ENCODE measurements at regions not wholly inside any gene's neighbourhood (a gene's known extent, or its start where the extent isn't known, plus 50 kb on each side); places are given as distances from the start of the nearest gene placed in this dataset.

DNA sequence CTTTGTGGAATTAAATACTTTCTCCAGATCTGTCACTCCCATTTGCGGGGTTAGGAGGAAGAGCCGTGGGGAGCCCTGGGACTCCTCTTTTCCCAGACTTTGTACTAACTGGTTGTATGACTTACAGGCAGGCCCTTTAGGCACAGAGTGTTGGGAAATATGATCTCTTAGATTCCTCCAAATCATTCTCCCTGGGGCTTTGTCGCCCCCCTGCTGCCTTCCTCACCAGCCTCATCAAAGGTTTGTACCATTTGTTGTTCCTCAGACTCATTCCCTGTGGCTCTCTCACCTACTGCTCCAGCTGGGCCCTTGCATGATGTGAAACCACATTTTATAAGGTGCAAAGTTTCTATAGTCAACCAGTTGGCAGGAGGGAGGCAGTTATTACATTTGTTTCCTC is 56.4 kb downstream of the CRYGS start:
- Histone ChIP-seq H3K4me1 (ENCODE audit: control extremely low read depth in 1 of 4, control insufficient read depth in 4 of 4, insufficient read depth in 4 of 4, low read length in 3 of 4) (no peaks in the 10 kb centered on the region), H3K36me3 (ENCODE audit: control insufficient read depth in 4 of 4, insufficient read depth in 4 of 4, low read length in 3 of 4) (no peaks in the 10 kb centered on the region), H3K4me3 (ENCODE audit: control insufficient read depth in 1 of 7, extremely low read depth in 1 of 7, insufficient read depth in 4 of 7, low read depth in 2 of 7, low read length in 6 of 7) (no peak overlapping the region), H3K9me3 (ENCODE audit: control extremely low read depth in 1 of 5, control insufficient read depth in 4 of 5, insufficient read depth in 2 of 5, low read depth in 1 of 5, low read length in 4 of 5) (no peaks in the 10 kb centered on the region), H3K27me3 (replicated peaks in 2 of 5; ENCODE audit: control insufficient read depth in 4 of 5, insufficient read depth in 5 of 5, low read length in 4 of 5) (no peaks in the 10 kb centered on the region), H3K27ac (ENCODE audit: insufficient read depth in 1 of 2, low read depth in 1 of 2, low read length in 2 of 2, poor library complexity in 1 of 2, severe bottlenecking in 2 of 2) (no peak overlapping the region)
- no peak for DNase-seq
- ChIA-PET CTCF (interaction anchor here (0.8 kb wide), 1 partner anchor 49 kb away, joined by 4 read pairs; no protein-coding TSS in a partner anchor), POLR2A (no interaction called here)
- 100% methylated on average over 3 of the region's 3 CpGs for WGBS (ENCODE audit: insufficient coverage)

DNA sequence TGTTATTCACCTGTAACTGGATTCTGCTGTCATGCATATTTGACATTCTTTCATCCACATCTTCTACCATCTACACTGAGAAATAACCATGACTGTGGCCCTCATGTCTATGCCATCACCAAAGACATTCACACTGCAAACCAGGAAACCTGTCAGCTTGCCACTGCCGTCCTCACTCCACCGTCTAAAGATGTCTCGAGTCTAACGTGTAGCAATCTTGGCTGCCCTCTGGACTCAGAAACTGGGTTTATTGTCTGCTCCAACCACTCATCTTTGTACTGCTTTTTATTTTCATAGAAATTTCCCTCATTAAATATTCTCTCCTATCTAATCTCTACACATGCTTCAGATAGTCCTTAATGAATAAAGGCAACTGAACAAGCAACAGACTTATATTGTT is 57.1 kb downstream of the CRYGS start:
- 94% methylated on average over 4 of the region's 4 CpGs for WGBS (ENCODE audit: insufficient coverage)
- no peak overlapping the region for H3K4me3 ChIP-seq (ENCODE audit: control insufficient read depth in 1 of 7, extremely low read depth in 1 of 7, insufficient read depth in 4 of 7, low read depth in 2 of 7, low read length in 6 of 7)
- no peak overlapping the region for H3K27ac ChIP-seq (ENCODE audit: insufficient read depth in 1 of 2, low read depth in 1 of 2, low read length in 2 of 2, poor library complexity in 1 of 2, severe bottlenecking in 2 of 2)
- ChIA-PET POLR2A (no interaction called here), CTCF (interaction anchor here (0.8 kb wide), 1 partner anchor 50 kb away, joined by 4 read pairs; no protein-coding TSS in a partner anchor)
- no peak for DNase-seq
- H3K36me3 ChIP-seq (ENCODE audit: control insufficient read depth in 4 of 4, insufficient read depth in 4 of 4, low read length in 3 of 4), result no peaks in the 10 kb centered on the region
- no peaks in the 10 kb centered on the region for H3K9me3 ChIP-seq (ENCODE audit: control extremely low read depth in 1 of 5, control insufficient read depth in 4 of 5, insufficient read depth in 2 of 5, low read depth in 1 of 5, low read length in 4 of 5)
- H3K27me3 ChIP-seq (replicated peaks in 2 of 5; ENCODE audit: control insufficient read depth in 4 of 5, insufficient read depth in 5 of 5, low read length in 4 of 5), result no peaks in the 10 kb centered on the region
- no peaks in the 10 kb centered on the region for H3K4me1 ChIP-seq (ENCODE audit: control extremely low read depth in 1 of 4, control insufficient read depth in 4 of 4, insufficient read depth in 4 of 4, low read length in 3 of 4)

DNA sequence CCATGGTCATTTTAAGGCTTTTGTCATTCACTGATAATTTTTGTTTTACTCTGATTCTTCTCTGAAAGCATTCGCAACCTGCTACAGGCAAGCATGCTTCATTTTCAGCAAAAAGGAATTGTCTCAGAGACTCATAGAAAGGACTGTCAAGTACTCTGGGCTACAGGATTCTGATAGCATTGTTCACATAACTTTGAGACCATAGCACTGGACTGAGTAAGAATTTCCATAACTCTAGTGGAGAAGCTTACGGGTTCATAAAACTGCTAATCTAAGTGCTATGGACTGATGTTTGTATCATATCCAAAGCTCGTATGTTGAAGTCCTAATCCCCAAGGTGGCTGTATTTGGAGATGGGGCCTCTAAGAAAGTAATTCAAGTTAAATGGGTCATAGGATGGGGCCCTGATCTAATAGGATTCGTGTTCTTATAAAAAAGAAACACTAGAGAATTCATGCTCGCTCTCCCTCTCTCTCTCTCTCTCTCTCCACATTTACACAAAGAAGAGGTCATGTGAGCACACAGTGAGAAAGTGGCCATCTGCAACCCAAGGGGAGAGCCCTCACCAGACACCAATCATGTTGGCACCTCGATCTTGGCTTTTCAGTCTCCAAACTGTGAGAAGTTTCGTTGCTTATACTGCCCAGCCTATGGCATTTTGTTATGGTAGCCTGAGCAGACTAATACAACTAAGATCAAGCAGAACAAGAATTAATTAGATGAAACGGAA is 60.4 kb downstream of the CRYGS start:
- Histone ChIP-seq H3K27me3 (replicated peaks in 2 of 5; ENCODE audit: control insufficient read depth in 4 of 5, insufficient read depth in 5 of 5, low read length in 4 of 5) (no peaks in the 10 kb centered on the region), H3K27ac (ENCODE audit: insufficient read depth in 1 of 2, low read depth in 1 of 2, low read length in 2 of 2, poor library complexity in 1 of 2, severe bottlenecking in 2 of 2) (no peak overlapping the region), H3K4me1 (ENCODE audit: control extremely low read depth in 1 of 4, control insufficient read depth in 4 of 4, insufficient read depth in 4 of 4, low read length in 3 of 4) (no peaks in the 10 kb centered on the region), H3K4me3 (ENCODE audit: control insufficient read depth in 1 of 7, extremely low read depth in 1 of 7, insufficient read depth in 4 of 7, low read depth in 2 of 7, low read length in 6 of 7) (no peak overlapping the region), H3K9me3 (ENCODE audit: control extremely low read depth in 1 of 5, control insufficient read depth in 4 of 5, insufficient read depth in 2 of 5, low read depth in 1 of 5, low read length in 4 of 5) (peaks cover 0 to 3% (median 0%) of the 10 kb centered on the region in 5 experiments), H3K36me3 (ENCODE audit: control insufficient read depth in 4 of 4, insufficient read depth in 4 of 4, low read length in 3 of 4) (no peaks in the 10 kb centered on the region)
- POLR2A ChIA-PET, result no interaction called here
- CTCF ChIA-PET, result interaction anchor here (0.6 to 1.8 kb wide), 2 partner anchors 13 to 36 kb away, joined by 3 read pairs; no protein-coding TSS in a partner anchor
- WGBS (ENCODE audit: insufficient coverage), result 100% methylated on average over 5 of the region's 8 CpGs
- no peak for DNase-seq

DNA sequence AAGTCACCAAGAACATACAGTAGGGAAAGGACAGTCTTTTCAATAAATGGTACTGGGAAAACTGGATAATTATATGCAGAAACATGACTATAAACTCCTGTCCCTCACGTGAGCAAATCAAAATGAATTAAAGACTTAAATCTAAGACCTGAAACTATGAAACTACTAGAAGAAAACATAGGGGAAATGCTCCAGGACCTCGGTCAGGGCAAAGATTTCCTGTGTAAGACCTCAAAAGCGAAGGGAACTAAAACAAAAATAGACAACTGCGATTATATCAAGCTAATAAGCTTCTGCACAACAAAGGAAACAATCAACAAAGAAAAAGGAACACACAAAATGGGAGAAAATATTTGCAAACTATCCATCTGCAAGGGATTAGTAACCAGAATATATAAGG is 62.7 kb downstream of the CRYGS start:
- CTCF ChIA-PET, result interaction anchor here (2.3 kb wide), 1 partner anchor 10 kb away, joined by 5 read pairs; no protein-coding TSS in a partner anchor
- Histone ChIP-seq H3K27ac (ENCODE audit: insufficient read depth in 1 of 2, low read depth in 1 of 2, low read length in 2 of 2, poor library complexity in 1 of 2, severe bottlenecking in 2 of 2) (no peak overlapping the region), H3K4me1 (ENCODE audit: control extremely low read depth in 1 of 4, control insufficient read depth in 4 of 4, insufficient read depth in 4 of 4, low read length in 3 of 4) (no peaks in the 10 kb centered on the region), H3K4me3 (ENCODE audit: control insufficient read depth in 1 of 7, extremely low read depth in 1 of 7, insufficient read depth in 4 of 7, low read depth in 2 of 7, low read length in 6 of 7) (no peak overlapping the region), H3K36me3 (ENCODE audit: control insufficient read depth in 4 of 4, insufficient read depth in 4 of 4, low read length in 3 of 4) (no peaks in the 10 kb centered on the region), H3K9me3 (ENCODE audit: control extremely low read depth in 1 of 5, control insufficient read depth in 4 of 5, insufficient read depth in 2 of 5, low read depth in 1 of 5, low read length in 4 of 5) (peaks cover 0 to 3% (median 0%) of the 10 kb centered on the region in 5 experiments), H3K27me3 (replicated peaks in 2 of 5; ENCODE audit: control insufficient read depth in 4 of 5, insufficient read depth in 5 of 5, low read length in 4 of 5) (no peaks in the 10 kb centered on the region)
- peak in 2 of 3 donors; percentile 6 to 8 for DNase-seq
- WGBS (ENCODE audit: insufficient coverage), result 100% methylated on average over 1 of the region's 4 CpGs
- POLR2A ChIA-PET, result no interaction called here

DNA sequence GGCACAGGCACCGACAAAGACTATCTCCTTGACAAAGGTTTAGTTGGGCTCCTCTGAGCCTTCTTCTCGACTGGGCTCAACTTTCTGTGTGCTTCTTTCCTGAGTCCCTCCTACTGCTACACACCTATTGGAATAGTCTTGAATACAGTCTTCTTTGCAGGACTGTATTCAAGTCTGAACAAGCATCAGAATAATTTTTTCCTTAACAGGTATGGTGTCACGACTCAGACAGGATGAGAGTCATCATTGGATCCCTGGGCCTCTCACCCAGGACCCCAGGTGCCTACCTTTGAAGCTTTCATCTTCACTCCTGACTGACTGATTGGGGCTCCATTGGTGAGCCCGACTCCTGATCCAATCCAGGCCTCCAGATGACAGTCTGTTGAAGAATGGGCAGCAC is 66.3 kb downstream of the CRYGS start:
- Histone ChIP-seq H3K27ac (ENCODE audit: insufficient read depth in 1 of 2, low read depth in 1 of 2, low read length in 2 of 2, poor library complexity in 1 of 2, severe bottlenecking in 2 of 2) (no peak overlapping the region), H3K27me3 (replicated peaks in 2 of 5; ENCODE audit: control insufficient read depth in 4 of 5, insufficient read depth in 5 of 5, low read length in 4 of 5) (no peaks in the 10 kb centered on the region), H3K4me1 (ENCODE audit: control extremely low read depth in 1 of 4, control insufficient read depth in 4 of 4, insufficient read depth in 4 of 4, low read length in 3 of 4) (no peaks in the 10 kb centered on the region), H3K9me3 (ENCODE audit: control extremely low read depth in 1 of 5, control insufficient read depth in 4 of 5, insufficient read depth in 2 of 5, low read depth in 1 of 5, low read length in 4 of 5) (peaks cover 0 to 3% (median 0%) of the 10 kb centered on the region in 5 experiments), H3K4me3 (ENCODE audit: control insufficient read depth in 1 of 7, extremely low read depth in 1 of 7, insufficient read depth in 4 of 7, low read depth in 2 of 7, low read length in 6 of 7) (no peak overlapping the region), H3K36me3 (ENCODE audit: control insufficient read depth in 4 of 4, insufficient read depth in 4 of 4, low read length in 3 of 4) (no peaks in the 10 kb centered on the region)
- ChIA-PET CTCF (no interaction called here), POLR2A (no interaction called here)
- no peak for DNase-seq
- WGBS (ENCODE audit: insufficient coverage), result 96% methylated on average over 4 of the region's 4 CpGs

DNA sequence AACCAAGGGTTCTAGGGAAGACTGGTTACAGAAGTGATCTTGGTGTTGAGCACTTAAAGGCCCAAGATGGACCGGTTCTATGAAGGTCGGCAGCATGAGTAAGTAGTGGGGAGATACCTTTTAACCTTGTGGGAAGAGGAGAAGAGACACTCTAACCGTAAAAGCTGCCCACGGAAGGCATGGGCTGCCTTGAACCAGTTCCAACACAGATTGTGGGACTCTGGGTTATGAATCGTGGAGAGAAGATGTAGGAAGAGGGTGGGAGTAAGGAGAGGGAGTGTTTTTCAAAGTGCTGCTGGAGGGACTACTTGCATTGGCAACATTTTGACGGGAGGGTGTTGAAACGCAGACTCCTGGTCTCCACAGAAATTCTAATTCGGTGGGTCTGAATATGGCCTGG is 67.1 kb downstream of the CRYGS start:
- Histone ChIP-seq H3K27ac (ENCODE audit: insufficient read depth in 1 of 2, low read depth in 1 of 2, low read length in 2 of 2, poor library complexity in 1 of 2, severe bottlenecking in 2 of 2) (no peak overlapping the region), H3K4me1 (ENCODE audit: control extremely low read depth in 1 of 4, control insufficient read depth in 4 of 4, insufficient read depth in 4 of 4, low read length in 3 of 4) (no peaks in the 10 kb centered on the region), H3K9me3 (ENCODE audit: control extremely low read depth in 1 of 5, control insufficient read depth in 4 of 5, insufficient read depth in 2 of 5, low read depth in 1 of 5, low read length in 4 of 5) (peaks cover 0 to 3% (median 0%) of the 10 kb centered on the region in 5 experiments), H3K27me3 (replicated peaks in 2 of 5; ENCODE audit: control insufficient read depth in 4 of 5, insufficient read depth in 5 of 5, low read length in 4 of 5) (no peaks in the 10 kb centered on the region), H3K4me3 (ENCODE audit: control insufficient read depth in 1 of 7, extremely low read depth in 1 of 7, insufficient read depth in 4 of 7, low read depth in 2 of 7, low read length in 6 of 7) (no peak overlapping the region), H3K36me3 (ENCODE audit: control insufficient read depth in 4 of 4, insufficient read depth in 4 of 4, low read length in 3 of 4) (no peaks in the 10 kb centered on the region)
- WGBS (ENCODE audit: insufficient coverage), result 99% methylated on average over 8 of the region's 8 CpGs
- POLR2A ChIA-PET, result interaction anchor here (0.6 kb wide), 2 partner anchors 24 to 607 kb away, joined by 3 to 4 read pairs; no protein-coding TSS in a partner anchor
- DNase-seq, result no peak
- CTCF ChIA-PET, result no interaction called here

DNA sequence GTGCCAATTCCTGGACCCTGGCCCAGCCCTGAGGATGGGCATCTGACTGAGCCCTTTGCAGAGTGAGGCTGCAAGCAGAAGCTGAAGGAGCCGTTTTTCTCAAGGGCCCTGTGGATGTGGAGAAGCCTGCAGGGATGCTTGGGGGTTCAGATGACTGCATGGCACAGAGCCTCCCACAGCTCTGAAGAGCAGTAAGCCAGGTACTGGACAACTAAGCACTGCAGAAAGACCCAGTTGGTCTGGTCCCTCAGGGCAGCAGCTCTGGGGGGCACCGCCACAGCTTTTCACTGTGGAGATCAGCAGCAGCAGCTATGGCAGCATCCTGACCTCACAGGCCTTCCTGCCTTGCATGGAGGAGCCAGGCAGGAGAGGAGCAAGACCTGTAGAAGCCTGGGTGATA is 67.6 kb downstream of the CRYGS start:
- Histone ChIP-seq H3K4me3 (ENCODE audit: control insufficient read depth in 1 of 7, extremely low read depth in 1 of 7, insufficient read depth in 4 of 7, low read depth in 2 of 7, low read length in 6 of 7) (no peak overlapping the region), H3K36me3 (ENCODE audit: control insufficient read depth in 4 of 4, insufficient read depth in 4 of 4, low read length in 3 of 4) (no peaks in the 10 kb centered on the region), H3K9me3 (ENCODE audit: control extremely low read depth in 1 of 5, control insufficient read depth in 4 of 5, insufficient read depth in 2 of 5, low read depth in 1 of 5, low read length in 4 of 5) (peaks cover 0 to 2% (median 0%) of the 10 kb centered on the region in 5 experiments), H3K27ac (ENCODE audit: insufficient read depth in 1 of 2, low read depth in 1 of 2, low read length in 2 of 2, poor library complexity in 1 of 2, severe bottlenecking in 2 of 2) (no peak overlapping the region), H3K27me3 (replicated peaks in 2 of 5; ENCODE audit: control insufficient read depth in 4 of 5, insufficient read depth in 5 of 5, low read length in 4 of 5) (no peaks in the 10 kb centered on the region), H3K4me1 (ENCODE audit: control extremely low read depth in 1 of 4, control insufficient read depth in 4 of 4, insufficient read depth in 4 of 4, low read length in 3 of 4) (no peaks in the 10 kb centered on the region)
- ChIA-PET CTCF (no interaction called here), POLR2A (interaction anchor here (0.6 kb wide), 1 partner anchor 24 kb away, joined by 3 read pairs; no protein-coding TSS in a partner anchor)
- DNase-seq, result no peak
- WGBS (ENCODE audit: insufficient coverage), result 100% methylated on average over 1 of the region's 2 CpGs

All from common myeloid progenitor, CD34-positive (primary cell).